Thoracic aorta (tissue), 2 donors: ENCODE measurements at regions not wholly inside any gene's neighbourhood (a gene's known extent, or its start where the extent isn't known, plus 50 kb on each side); places are given as distances from the start of the nearest gene placed in this dataset.

Source experiments
- ATAC-seq: fragments of 150-250 bp; one replicate; pipeline ENCODE4 v1.8.0; 2017; ENCODE audit warnings: low read depth; ENCODE audit not compliant: insufficient number of reproducible peaks, low FRiP score
- DNase-seq: peaks from one replicate; pipeline ENCODE4 v3.0.0-alpha.2; 2020; ENCODE audit warnings: low spot score
- H3K27ac ChIP-seq, 2 donors: fragments of 200-600 bp; sonication (generic); 1 replicate in 1 of 2; 2 replicates in 1 of 2; pipeline ENCODE4 v1.5.1; 2016; ENCODE audit warnings: mild to moderate bottlenecking in 2 of 2, moderate library complexity in 2 of 2
- H3K27me3 ChIP-seq: fragments of 200-600 bp; sonication (generic); replicated peaks from 2 replicates; pipeline ENCODE4 v1.6.0; 2016; ENCODE audit warnings: mild to moderate bottlenecking; ENCODE audit not compliant: insufficient read depth
- H3K36me3 ChIP-seq: fragments of 200-600 bp; sonication (generic); one replicate; pipeline ENCODE4 v1.5.1; 2016
- H3K4me1 ChIP-seq, 2 donors: fragments of 200-600 bp; sonication (generic); 1 replicate in 1 of 2; 2 replicates in 1 of 2; pipeline versions ENCODE4 v1.5.1 to v1.6.0; 2016; ENCODE audit warnings: low read depth in 2 of 2, mild to moderate bottlenecking in 1 of 2; ENCODE audit not compliant: control insufficient read depth in 1 of 2
- H3K4me3 ChIP-seq: fragments of 200-600 bp; sonication (generic); 2 replicates; pipeline ENCODE4 v1.5.1; 2016; ENCODE audit warnings: mild to moderate bottlenecking
- H3K9me3 ChIP-seq: fragments of 200-600 bp; sonication (generic); 2 replicates; pipeline ENCODE4 v1.5.1; 2016
- CTCF ChIP-seq: fragments of 200-600 bp; sonication (generic); IDR thresholded peaks from one replicate; pipeline ENCODE4 v1.5.1; 2019; ENCODE audit warnings: antibody characterized with exemption

- DNase-seq (no peak), ATAC-seq (no peak)
- Histone ChIP-seq H3K4me3 (no peak overlapping the region), H3K9me3 (no peaks in the 10 kb centered on the region), H3K36me3 (no peaks in the 10 kb centered on the region), H3K27ac (no peak overlapping the region), H3K4me1 (no peaks in the 10 kb centered on the region), H3K27me3 (no peaks in the 10 kb centered on the region)
- TF ChIP-seq CTCF: no peak
These were observed 135.3 kb upstream of the EEF1E1 start for GRCh38 chr6:8237668-8238067.

DNA sequence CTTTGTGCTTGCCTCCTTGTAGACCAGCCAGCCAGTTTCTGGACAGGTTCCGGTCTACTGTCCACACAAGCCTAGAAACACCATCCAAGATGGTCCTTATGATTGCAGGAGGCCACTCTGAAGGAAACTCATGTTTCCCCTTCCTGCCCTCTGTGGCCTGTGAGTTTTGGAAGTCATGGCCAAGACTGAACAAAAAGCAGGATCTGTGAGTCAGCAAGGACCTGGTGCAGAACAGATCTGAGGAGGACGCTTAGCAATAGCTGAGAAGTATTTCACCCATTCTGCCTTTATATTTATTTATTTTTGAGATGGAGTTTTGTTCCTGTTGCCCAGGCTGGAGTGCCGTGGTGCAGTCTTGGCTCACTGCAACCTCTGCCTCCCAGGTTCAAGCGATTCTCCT, 134.6 kb upstream of the EEF1E1 start:
- no peak for DNase-seq
- Histone ChIP-seq H3K4me3 (no peak overlapping the region), H3K27me3 (no peaks in the 10 kb centered on the region), H3K9me3 (no peaks in the 10 kb centered on the region), H3K4me1 (no peaks in the 10 kb centered on the region), H3K27ac (no peak overlapping the region), H3K36me3 (no peaks in the 10 kb centered on the region)
- no peak for ATAC-seq
- TF ChIP-seq CTCF: no peak

DNA sequence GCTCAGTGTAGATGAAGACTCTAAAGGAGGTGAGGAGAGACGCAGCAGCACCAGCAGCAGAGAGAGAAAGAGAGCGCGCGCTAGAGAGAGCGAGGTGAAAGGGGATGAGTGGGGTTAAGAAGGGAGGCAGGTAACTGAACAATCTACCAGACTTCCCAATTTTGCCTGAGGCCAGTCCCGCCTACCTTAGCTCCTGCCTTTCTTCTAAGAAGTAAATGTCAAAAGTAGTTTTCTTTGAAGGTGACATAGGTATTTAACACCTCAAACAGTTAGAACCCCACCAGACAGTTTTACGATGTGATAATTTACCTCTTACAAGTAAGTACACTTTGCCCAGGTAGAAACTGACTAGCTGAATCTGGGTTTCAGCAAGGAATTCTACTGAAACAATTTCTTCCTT, 132.0 kb upstream of the EEF1E1 start:
- H3K36me3 ChIP-seq: no peaks in the 10 kb centered on the region
- no peak for ATAC-seq

GRCh38 chr6:8231956-8232355, 129.6 kb upstream of the EEF1E1 start:
- ATAC-seq: no peak
- Histone ChIP-seq H3K27ac (no peak overlapping the region), H3K4me3 (no peak overlapping the region), H3K9me3 (no peaks in the 10 kb centered on the region), H3K27me3 (no peaks in the 10 kb centered on the region), H3K36me3 (no peaks in the 10 kb centered on the region), H3K4me1 (no peaks in the 10 kb centered on the region)
- DNase-seq: no peak
- TF ChIP-seq CTCF: no peak

More for the DNA sequence above, 132.0 kb upstream of the EEF1E1 start:
- H3K27ac ChIP-seq: no peak overlapping the region
- no peak for TF ChIP-seq CTCF
- no peaks in the 10 kb centered on the region for H3K27me3 ChIP-seq
- H3K4me3 ChIP-seq: no peak overlapping the region
- no peaks in the 10 kb centered on the region for H3K4me1 ChIP-seq
- no peak for DNase-seq
- H3K9me3 ChIP-seq: no peaks in the 10 kb centered on the region

GRCh38 chr6:8229915-8230756, 127.8 kb upstream of the EEF1E1 start:
- Histone ChIP-seq H3K4me1 (no peaks in the 10 kb centered on the region), H3K4me3 (no peak overlapping the region), H3K36me3 (no peaks in the 10 kb centered on the region), H3K27ac (no peak overlapping the region), H3K9me3 (no peaks in the 10 kb centered on the region), H3K27me3 (no peaks in the 10 kb centered on the region)
- no peak for DNase-seq
- TF ChIP-seq CTCF: no peak
- ATAC-seq: no peak
